ENCODE measurements at regions not wholly inside any gene's neighbourhood (a gene's known extent, or its start where the extent isn't known, plus 50 kb on each side); places are given as distances from the start of the nearest gene placed in this dataset.

- TF ChIP-seq CTCF (IDR thresholded peaks at IDR 0.05; ENCODE audit: low read depth, low read length, missing control alignments) = no peak
- DNase-seq (ENCODE audit: low read depth) = no peak
- no peak overlapping the region for H3K4me3 ChIP-seq (ENCODE audit: low read depth, low read length)
Observed at GRCh38 chr3:177966493-177966892, 569.7 kb upstream of the KCNMB2 start.

GRCh38 chr3:177968891-177969290 is 567.3 kb upstream of the KCNMB2 start:
- TF ChIP-seq CTCF (IDR thresholded peaks at IDR 0.05; ENCODE audit: low read depth, low read length, missing control alignments) = no peak
- no peak for DNase-seq (ENCODE audit: low read depth)
- no peak overlapping the region for H3K4me3 ChIP-seq (ENCODE audit: low read depth, low read length)

- no peak for TF ChIP-seq CTCF (IDR thresholded peaks at IDR 0.05; ENCODE audit: low read depth, low read length, missing control alignments)
- no peak overlapping the region for H3K4me3 ChIP-seq (ENCODE audit: low read depth, low read length)
- no peak for DNase-seq (ENCODE audit: low read depth)
Observed at GRCh38 chr3:177973241-177973840, 562.9 kb upstream of the KCNMB2 start.

- no peak for DNase-seq (ENCODE audit: low read depth)
- no peak overlapping the region for H3K4me3 ChIP-seq (ENCODE audit: low read depth, low read length)
- no peak for TF ChIP-seq CTCF (IDR thresholded peaks at IDR 0.05; ENCODE audit: low read depth, low read length, missing control alignments)
Observed at GRCh38 chr3:177976241-177976640, 560.0 kb upstream of the KCNMB2 start.

GRCh38 chr3:177976866-177977265 is 559.4 kb upstream of the KCNMB2 start:
- no peak overlapping the region for H3K4me3 ChIP-seq (ENCODE audit: low read depth, low read length)
- DNase-seq (ENCODE audit: low read depth) = no peak
- no peak for TF ChIP-seq CTCF (IDR thresholded peaks at IDR 0.05; ENCODE audit: low read depth, low read length, missing control alignments)

- DNase-seq (ENCODE audit: low read depth) = no peak
- no peak overlapping the region for H3K4me3 ChIP-seq (ENCODE audit: low read depth, low read length)
- no peak for TF ChIP-seq CTCF (IDR thresholded peaks at IDR 0.05; ENCODE audit: low read depth, low read length, missing control alignments)
Observed at GRCh38 chr3:177977381-177978158, 558.7 kb upstream of the KCNMB2 start.

GRCh38 chr3:177978946-177979345 is 557.3 kb upstream of the KCNMB2 start:
- DNase-seq (ENCODE audit: low read depth) = no peak
- TF ChIP-seq CTCF (IDR thresholded peaks at IDR 0.05; ENCODE audit: low read depth, low read length, missing control alignments) = no peak
- H3K4me3 ChIP-seq (ENCODE audit: low read depth, low read length) = no peak overlapping the region

All from GM12864 (cell line).